ENCODE measurements at regions not wholly inside any gene's neighbourhood (a gene's known extent, or its start where the extent isn't known, plus 50 kb on each side); places are given as distances from the start of the nearest gene placed in this dataset.

DNA sequence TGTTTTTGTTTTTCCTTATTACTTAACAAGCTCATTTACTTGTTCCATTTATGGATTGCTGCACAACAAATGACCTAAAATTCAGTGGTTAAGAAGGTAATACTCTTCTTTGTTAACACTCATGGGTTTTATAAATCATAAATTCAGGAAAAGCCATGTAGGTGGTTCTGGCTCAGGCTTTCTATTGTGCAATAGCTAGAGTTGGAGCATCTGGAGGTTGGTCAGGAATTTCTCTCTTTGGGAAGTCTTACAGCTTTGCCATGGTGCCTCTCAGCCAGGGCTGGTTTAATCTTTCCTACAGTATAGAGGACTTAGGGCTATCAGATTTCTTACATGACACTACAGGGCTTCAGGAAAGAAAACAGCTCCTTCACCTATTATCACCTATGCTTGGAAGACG lies 1677.1 kb downstream of the KCNT2 start:
- TF ChIP-seq, protein P1, sequence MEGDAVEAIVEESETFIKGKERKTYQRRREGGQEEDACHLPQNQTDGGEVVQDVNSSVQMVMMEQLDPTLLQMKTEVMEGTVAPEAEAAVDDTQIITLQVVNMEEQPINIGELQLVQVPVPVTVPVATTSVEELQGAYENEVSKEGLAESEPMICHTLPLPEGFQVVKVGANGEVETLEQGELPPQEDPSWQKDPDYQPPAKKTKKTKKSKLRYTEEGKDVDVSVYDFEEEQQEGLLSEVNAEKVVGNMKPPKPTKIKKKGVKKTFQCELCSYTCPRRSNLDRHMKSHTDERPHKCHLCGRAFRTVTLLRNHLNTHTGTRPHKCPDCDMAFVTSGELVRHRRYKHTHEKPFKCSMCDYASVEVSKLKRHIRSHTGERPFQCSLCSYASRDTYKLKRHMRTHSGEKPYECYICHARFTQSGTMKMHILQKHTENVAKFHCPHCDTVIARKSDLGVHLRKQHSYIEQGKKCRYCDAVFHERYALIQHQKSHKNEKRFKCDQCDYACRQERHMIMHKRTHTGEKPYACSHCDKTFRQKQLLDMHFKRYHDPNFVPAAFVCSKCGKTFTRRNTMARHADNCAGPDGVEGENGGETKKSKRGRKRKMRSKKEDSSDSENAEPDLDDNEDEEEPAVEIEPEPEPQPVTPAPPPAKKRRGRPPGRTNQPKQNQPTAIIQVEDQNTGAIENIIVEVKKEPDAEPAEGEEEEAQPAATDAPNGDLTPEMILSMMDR (IDR thresholded peaks at IDR 0.05; ENCODE audit: insufficient read depth, low read length): no peak
- no peak for TF ChIP-seq POLR2AphosphoS5 (IDR thresholded peaks at IDR 0.05; ENCODE audit: low read depth)
- no peak for TF ChIP-seq REST (IDR thresholded peaks at IDR 0.05; ENCODE audit: insufficient replicate concordance, low read depth)

Measured in HL-60 (cell line).